Pulmonary artery endothelial cell (primary cell): ENCODE measurements at regions not wholly inside any gene's neighbourhood (a gene's known extent, or its start where the extent isn't known, plus 50 kb on each side); places are given as distances from the start of the nearest gene placed in this dataset.

Source experiments
- DNase-seq: peaks from one replicate; pipeline ENCODE4 v3.0.0-alpha.2; 2011; ENCODE audit warnings: low read depth, low spot score

- no peak for DNase-seq
These were observed 232.6 kb downstream of the UQCRFS1 start for GRCh38 chr19:28980236-28980868.

DNA sequence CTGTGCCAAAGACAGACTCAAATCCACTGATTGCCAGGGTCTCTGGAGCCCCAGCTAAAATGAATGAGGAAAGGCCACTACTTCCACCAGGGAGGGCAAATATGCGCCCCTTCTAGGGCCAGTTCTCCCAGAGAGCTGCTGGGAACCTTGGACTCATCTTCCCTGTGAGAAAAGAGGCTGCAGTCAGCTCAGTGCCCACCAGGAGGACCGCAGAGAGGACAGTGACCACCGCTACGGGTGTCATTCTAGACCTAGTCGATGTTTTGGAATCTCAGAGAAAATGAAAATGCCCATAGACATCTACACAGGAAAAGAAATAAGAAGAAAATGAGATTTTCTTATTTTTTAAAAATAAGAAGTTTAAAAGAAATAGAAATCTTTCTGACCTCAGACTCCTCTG lies 235.1 kb downstream of the UQCRFS1 start:
- DNase-seq: no peak

GRCh38 chr19:28972058-28972852 lies 240.7 kb downstream of the UQCRFS1 start:
- no peak for DNase-seq

DNA sequence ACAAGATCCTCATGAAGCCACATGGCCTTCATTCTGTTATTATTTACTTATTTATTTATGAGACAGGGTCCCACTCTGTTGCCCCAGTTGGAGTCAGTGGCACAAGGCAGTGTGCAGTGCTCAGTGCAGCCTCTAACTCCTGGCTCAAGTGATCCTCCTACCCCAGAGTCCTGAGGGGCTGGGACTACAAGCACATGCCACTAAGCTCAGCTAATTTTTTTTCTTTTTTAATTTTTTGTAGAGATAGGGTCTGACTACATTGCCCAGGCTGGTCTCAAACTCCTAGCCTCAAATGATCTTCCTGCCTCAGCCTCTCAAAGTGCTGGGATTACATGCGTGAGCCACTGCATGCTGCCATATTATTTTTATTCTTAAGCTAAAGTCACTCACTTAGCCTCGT lies 241.4 kb downstream of the UQCRFS1 start:
- no peak for DNase-seq

- DNase-seq: no peak
These were observed 241.9 kb downstream of the UQCRFS1 start for GRCh38 chr19:28971049-28971448.

- no peak for DNase-seq
These were observed 244.2 kb downstream of the UQCRFS1 start for GRCh38 chr19:28968721-28969120.

- no peak for DNase-seq
These were observed 246.1 kb downstream of the UQCRFS1 start for GRCh38 chr19:28966737-28967399.

DNA sequence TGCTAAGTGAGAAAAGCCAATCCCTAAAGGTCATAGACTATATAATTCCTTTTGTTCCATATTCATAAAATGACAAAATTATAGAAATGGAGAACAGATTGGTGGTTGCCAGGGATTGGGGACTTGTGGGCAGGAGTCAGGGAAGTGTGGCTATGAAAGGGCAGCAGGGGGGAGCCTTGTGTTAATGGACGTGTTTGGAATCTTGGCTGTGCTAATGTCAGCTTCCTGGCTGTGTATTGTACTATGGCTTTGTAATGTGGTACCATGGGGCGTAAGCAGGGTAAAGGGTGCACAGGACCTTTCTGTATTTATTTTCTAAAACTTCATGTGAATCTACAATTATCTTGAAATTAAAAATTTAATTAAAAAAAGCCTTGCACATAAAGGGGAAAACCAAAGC lies 248.5 kb downstream of the UQCRFS1 start:
- DNase-seq: no peak

- no peak for DNase-seq
These were observed 249.3 kb downstream of the UQCRFS1 start for GRCh38 chr19:28963486-28964250.

DNA sequence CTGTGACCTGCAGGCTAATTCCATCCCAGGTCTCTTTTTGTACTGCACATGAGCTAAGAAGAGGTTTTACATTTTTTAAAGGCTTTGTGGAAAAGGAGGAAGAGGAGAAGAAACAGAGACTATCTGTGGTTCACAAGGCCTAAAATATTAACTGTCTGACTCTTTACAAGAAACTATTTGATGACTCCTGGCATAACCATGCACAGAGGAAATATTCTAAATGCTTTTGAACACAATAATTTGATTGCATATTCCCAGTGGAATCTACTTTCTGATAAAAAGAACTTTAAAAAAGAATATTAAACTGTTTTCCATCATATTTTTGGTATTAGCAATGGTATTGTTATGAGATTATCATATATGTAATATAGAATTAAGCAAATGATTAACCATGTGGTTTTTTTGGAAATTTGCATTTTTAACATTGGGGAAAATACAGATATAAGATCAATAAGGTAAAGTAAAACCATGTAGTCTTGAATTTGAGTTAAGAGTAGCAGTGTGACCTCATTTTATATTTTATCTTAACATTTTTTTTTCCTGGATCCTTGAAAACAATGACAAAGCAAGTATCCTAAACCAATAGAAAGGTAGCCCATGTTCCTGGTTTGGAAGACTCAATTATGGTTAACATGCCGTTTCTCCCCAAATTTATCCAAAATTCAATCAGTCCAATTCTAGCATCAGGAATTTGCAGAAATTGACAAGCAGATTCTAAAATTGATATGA lies 251.0 kb downstream of the UQCRFS1 start:
- DNase-seq: no peak

DNA sequence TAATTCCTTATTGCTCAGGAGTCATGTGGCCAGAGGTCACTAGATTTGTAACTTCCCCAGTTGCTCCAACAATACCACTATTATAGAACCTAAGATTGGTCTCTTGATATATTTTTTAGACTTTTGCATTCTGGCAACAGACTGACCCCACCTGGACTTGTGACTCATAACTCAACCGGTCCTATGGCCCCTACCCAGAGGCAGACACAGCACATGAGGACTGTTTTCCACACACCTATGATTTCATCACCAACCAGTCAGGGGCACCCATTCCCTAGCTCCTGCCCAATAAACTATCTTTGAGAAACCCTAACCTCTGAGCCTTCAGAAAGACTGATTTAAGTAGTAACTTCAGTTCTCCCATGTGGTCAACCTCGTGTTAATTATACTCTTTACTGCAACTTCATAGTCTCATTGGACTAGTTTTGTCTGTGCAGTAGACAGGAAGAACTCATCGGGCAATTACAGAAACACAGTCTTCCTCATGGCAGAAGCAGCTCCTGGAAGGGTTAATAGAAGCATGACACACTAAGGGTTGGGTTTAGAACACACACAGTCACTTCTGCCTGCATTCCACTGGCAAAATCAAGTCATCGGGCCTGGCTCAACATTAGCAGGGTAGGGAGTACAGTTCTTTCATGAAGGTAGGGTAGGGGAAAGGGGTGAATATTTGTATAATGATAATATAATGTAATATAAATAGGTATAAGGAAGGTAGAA lies 251.8 kb downstream of the UQCRFS1 start:
- DNase-seq: no peak

DNA sequence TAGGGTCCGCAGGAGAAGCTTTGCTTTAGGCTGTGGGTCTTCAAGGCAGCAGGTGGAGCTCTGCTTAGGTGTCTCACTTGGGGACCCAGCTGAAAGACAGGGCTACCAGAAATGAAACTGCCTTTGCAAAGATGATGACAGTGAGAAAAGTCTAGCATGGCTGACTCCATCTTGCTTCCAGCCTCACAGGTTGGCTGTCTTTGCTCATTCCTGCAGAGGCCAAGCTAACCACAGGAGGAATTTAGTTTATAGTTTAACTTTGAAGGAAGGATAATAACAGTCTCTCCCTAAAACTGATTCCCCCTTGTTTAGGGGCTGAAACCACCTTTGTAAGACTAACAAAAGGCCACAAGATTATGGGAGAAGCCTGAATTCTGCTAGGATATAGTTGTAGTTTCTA lies 252.4 kb downstream of the UQCRFS1 start:
- no peak for DNase-seq

DNA sequence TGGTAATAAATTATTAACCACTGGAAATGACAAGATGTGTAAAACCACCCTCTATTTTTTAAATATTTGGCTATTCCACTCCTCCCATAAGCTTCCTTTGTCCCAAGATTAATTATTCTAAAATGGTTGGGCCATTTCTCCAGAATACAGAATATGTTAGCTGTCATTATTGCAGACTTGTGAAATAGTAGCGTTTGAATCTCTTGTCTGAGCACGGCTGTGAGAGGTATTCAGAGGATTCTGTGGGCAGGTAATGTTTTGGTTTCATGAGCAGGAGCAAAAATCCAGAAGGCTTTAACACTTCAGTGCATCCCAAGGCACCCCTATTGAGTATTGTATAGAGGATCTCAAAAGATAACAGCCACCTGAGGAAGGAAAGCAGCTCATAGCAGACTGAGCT lies 256.0 kb downstream of the UQCRFS1 start:
- no peak for DNase-seq

DNA sequence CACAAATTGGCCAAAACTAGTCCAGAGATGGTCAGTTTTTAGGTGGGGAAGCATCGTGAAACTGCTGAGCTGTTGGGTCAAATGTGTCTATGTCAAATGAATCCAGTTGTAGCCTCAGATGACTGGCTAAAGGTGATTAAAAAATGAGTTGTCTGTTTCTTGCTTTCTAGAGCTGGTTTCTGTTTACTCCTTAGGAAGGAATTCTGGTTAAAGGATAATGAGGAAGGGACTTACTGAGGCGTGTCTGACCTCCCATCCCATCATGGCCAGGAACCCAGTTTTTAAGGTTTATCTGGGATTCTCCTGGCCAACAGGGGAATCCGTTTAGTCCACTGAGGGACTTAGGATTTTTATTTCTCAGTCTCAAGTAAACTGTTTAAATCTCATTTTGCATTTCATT lies 256.5 kb downstream of the UQCRFS1 start:
- no peak for DNase-seq

DNA sequence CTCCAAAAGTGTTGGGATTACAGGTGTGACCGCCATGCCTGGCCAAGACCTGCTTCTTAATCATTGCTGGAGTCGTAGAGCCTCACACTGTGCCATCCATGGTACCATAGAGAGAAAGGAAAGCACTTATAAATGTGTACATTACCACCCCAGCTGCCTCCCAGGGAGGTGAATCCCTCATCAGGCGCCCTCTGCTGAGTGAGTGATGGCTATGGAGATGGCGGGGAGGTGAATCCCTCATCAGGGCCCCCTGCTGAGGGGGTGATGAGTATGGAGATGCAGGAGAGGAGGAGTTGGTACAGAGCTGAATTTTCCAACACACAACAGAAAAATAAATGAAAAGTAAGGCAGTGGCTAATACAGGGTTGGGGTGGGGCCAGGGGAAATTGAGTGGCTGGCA lies 263.4 kb downstream of the UQCRFS1 start:
- DNase-seq: no peak

DNA sequence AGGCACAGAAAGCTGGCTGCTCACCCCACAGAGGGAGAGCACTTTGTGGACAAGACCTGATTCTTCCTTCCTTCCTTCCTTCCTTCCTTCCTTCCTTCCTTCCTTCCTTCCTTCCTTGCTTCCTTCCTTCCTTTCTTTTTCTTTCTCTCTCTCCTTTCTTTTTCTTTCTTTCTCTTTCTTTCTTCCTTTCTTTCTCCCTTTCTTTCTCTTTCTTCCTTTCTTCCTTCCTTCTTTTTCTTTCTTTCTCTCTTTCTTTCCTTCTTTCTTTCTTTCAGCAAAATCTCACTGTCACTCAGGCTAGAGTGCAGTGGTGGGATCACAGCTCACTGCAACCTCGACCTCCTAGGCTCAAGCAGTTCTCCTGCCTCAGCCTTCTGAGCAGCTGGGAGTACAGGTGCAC lies 263.9 kb downstream of the UQCRFS1 start:
- no peak for DNase-seq

- no peak for DNase-seq
These were observed 264.4 kb downstream of the UQCRFS1 start for GRCh38 chr19:28948566-28948965.

GRCh38 chr19:28948026-28948425 lies 264.9 kb downstream of the UQCRFS1 start:
- no peak for DNase-seq

DNA sequence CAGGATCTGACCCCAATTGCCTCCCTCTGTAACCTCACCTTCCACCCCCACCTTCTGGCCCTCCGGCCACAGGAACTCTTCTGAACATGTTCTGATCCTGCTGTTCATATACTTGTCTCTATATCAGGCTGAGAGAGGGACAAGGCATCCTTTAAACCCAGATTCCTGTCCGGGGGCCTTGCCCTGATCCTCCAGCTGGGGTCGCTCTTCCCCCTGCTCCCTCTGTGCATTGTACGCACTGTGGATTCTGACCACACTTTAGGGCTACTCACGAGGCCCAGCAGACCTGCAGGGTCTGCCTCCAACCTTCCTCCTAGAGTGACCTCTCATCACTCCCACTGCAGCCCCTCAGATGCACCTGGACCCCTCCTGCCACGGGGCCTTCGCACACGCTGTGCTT lies 269.3 kb downstream of the UQCRFS1 start:
- DNase-seq: no peak

DNA sequence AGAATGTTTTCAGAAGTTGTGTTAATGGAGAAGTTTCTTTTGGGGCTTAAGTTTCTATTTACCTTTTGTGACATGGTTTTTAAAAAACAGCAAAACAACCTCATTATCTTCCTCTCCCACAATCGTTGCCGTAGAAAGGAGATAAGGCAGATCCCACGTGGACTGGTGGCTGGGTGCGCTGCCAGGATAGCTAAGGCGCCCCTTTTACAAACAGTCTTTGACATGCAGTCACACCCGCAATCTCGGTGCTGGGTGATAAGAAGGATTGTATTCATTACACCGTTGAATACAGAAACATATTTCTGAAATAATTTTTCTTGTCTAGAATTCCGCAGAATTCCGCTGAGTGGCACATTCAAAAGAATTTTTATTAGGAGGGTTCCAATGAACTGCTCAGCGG lies 271.1 kb downstream of the UQCRFS1 start:
- no peak for DNase-seq
